K562 (cell line): ENCODE measurements at regions not wholly inside any gene's neighbourhood (a gene's known extent, or its start where the extent isn't known, plus 50 kb on each side); places are given as distances from the start of the nearest gene placed in this dataset.

Experiments used
- ARHGAP35 ChIP-seq: fragments of 450-650 bp; IDR thresholded peaks from 2 replicates; pipeline ENCODE4 v1.6.1; 2018; ENCODE audit not compliant: partially characterized antibody
- CTCF ChIP-seq, 3 experiments: IDR thresholded peaks in 2 of 3; conservative IDR thresholded peaks in 1 of 3; 2 replicates each; pipeline ENCODE4 v1.5.1; 2011 to 2012; ENCODE audit warnings: low read length in 3 of 3, mild to moderate bottlenecking in 3 of 3, control low read depth in 2 of 3, improper control_type of control experiment in 1 of 3, inconsistent platforms in 1 of 3, low read depth in 1 of 3, mixed read lengths in 1 of 3, moderate library complexity in 1 of 3; ENCODE audit not compliant: insufficient read depth in 2 of 3
- RAD21 ChIP-seq, 2 experiments: fragments of 250-450 bp in 1 of 2; fragments of 450-650 bp in 1 of 2; sonication (Bioruptor Pico) in 1 of 2; formaldehyde crosslinking in 1 of 2; IDR thresholded peaks in 1 of 2; conservative IDR thresholded peaks in 1 of 2; 2 replicates each; pipeline versions ENCODE4 v1.4.0 to v1.8.0; 2020 to 2022; ENCODE audit warnings: mild to moderate bottlenecking in 2 of 2, moderate library complexity in 1 of 2
- SMC3 ChIP-seq: conservative IDR thresholded peaks from 2 replicates; pipeline ENCODE4 v1.6.1; 2011; ENCODE audit warnings: low read depth, low read length, improper control_type of control experiment; ENCODE audit not compliant: insufficient read depth
- TF ChIP-seq, protein P1 (sequence below), 2 experiments: fragments of 450-650 bp in 1 of 2; IDR thresholded peaks; 2 replicates each; pipeline ENCODE4 v1.6.1; 2011 to 2017; ENCODE audit warnings: low read depth in 2 of 2, antibody characterized with exemption in 1 of 2, borderline replicate concordance in 1 of 2, low read length in 1 of 2, mild to moderate bottlenecking in 1 of 2, mixed read lengths in 1 of 2; ENCODE audit not compliant: control insufficient read depth in 1 of 2

DNA sequence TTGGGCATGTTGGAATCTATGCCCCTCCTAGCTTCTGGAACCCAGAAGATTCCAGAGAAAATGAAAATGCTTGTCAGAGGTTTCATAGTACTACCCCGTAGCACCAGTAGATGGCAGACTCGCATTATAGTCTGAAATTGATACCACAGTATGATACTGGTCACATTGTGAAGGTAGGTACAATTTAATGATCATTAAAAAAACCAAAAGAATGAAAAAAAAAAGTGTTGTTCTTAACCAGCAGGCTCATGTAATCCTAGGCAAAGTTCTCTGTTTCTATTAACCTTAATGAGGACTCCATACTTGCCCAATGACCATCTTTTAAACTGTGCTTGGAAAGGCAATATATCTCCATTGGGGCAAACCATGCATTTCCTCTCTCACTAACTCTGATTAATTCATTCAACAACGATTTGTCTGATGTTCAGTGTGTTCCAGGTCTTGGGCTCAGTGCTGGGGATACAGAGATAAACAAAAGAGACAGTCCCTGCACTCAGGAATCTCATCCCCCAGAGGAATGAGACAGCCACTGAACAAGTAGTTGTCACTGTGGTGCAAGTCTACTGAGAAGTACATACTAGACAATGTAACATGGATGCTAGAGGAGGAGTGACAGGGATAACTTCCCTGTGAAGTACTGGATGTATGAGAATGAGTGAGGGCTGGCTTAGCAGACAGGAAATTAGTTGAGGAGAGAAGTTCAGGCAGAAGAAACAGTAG is 223.5 kb upstream of the PHYHIPL start (continued):
- TF ChIP-seq, protein P1, sequence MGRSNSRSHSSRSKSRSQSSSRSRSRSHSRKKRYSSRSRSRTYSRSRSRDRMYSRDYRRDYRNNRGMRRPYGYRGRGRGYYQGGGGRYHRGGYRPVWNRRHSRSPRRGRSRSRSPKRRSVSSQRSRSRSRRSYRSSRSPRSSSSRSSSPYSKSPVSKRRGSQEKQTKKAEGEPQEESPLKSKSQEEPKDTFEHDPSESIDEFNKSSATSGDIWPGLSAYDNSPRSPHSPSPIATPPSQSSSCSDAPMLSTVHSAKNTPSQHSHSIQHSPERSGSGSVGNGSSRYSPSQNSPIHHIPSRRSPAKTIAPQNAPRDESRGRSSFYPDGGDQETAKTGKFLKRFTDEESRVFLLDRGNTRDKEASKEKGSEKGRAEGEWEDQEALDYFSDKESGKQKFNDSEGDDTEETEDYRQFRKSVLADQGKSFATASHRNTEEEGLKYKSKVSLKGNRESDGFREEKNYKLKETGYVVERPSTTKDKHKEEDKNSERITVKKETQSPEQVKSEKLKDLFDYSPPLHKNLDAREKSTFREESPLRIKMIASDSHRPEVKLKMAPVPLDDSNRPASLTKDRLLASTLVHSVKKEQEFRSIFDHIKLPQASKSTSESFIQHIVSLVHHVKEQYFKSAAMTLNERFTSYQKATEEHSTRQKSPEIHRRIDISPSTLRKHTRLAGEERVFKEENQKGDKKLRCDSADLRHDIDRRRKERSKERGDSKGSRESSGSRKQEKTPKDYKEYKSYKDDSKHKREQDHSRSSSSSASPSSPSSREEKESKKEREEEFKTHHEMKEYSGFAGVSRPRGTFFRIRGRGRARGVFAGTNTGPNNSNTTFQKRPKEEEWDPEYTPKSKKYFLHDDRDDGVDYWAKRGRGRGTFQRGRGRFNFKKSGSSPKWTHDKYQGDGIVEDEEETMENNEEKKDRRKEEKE (IDR thresholded peaks at IDR 0.05; ENCODE audit: borderline replicate concordance in 1 of 2, control insufficient read depth in 1 of 2, low read depth in 2 of 2, low read length in 1 of 2): no peak
- 0 out of 2 replicates have a peak, but pooled peaks have one; percentile 18 for TF ChIP-seq SMC3
- peak; percentile 54 to 74 for TF ChIP-seq RAD21 (CRISPR knock-in tag; conservative IDR thresholded peaks at IDR 0.05 in 1 of 2, IDR thresholded peaks at IDR 0.05 in 1 of 2)
- TF ChIP-seq CTCF (IDR thresholded peaks at IDR 0.05 in 2 of 3, conservative IDR thresholded peaks at IDR 0.05 in 1 of 3; ENCODE audit: insufficient read depth in 2 of 3, low read depth in 1 of 3, low read length in 3 of 3): peak; percentile 33 to 66 (median 63); a peak in 5 of 6 replicates
- TF ChIP-seq ARHGAP35: no peak
- TF ChIP-seq, all 486 proteins: peak for 5
